HL-60 (cell line): ENCODE measurements at regions not wholly inside any gene's neighbourhood (a gene's known extent, or its start where the extent isn't known, plus 50 kb on each side); places are given as distances from the start of the nearest gene placed in this dataset.

ENCODE experiments used
- DNase-seq, 2 experiments: peaks; one replicate each; pipeline ENCODE4 v3.0.0-alpha.2; 2010 to 2020; ENCODE audit warnings: low read depth in 1 of 2, low spot score in 1 of 2
- H3K27ac ChIP-seq: fragments of 250-450 bp; sonication (Bioruptor Pico); replicated peaks from 2 replicates; pipeline ENCODE4 v1.5.1; 2020; ENCODE audit warnings: mild to moderate bottlenecking, moderate library complexity
- H3K27me3 ChIP-seq: fragments of 250-450 bp; sonication (Bioruptor Pico); 2 replicates; pipeline ENCODE4 v1.5.1; 2021; ENCODE audit warnings: mild to moderate bottlenecking, moderate library complexity; ENCODE audit not compliant: insufficient read depth, poor library complexity, severe bottlenecking
- H3K4me3 ChIP-seq: replicated peaks from 2 replicates; pipeline ENCODE4 v1.5.1; 2011; ENCODE audit warnings: mild to moderate bottlenecking, control low read depth, low read length; ENCODE audit not compliant: insufficient read depth
- GABPA ChIP-seq: IDR thresholded peaks from 2 replicates; pipeline ENCODE4 v1.6.1; 2012; ENCODE audit warnings: low read depth
- POLR2AphosphoS5 ChIP-seq: IDR thresholded peaks from 2 replicates; pipeline ENCODE4 v1.6.1; 2012; ENCODE audit warnings: low read depth
- SPI1 ChIP-seq: IDR thresholded peaks from 2 replicates; pipeline ENCODE4 v1.6.1; 2012; ENCODE audit warnings: low read depth, mild to moderate bottlenecking, borderline replicate concordance
- TF ChIP-seq, protein P1 (sequence below): IDR thresholded peaks from 2 replicates; pipeline ENCODE4 v1.6.1; 2012; ENCODE audit warnings: low read depth; ENCODE audit not compliant: insufficient replicate concordance
- TF ChIP-seq, protein P2 (sequence below): IDR thresholded peaks from one replicate; pipeline ENCODE4 v1.5.1; 2011; ENCODE audit warnings: low read length, control low read depth, inconsistent platforms; ENCODE audit not compliant: insufficient read depth

DNA sequence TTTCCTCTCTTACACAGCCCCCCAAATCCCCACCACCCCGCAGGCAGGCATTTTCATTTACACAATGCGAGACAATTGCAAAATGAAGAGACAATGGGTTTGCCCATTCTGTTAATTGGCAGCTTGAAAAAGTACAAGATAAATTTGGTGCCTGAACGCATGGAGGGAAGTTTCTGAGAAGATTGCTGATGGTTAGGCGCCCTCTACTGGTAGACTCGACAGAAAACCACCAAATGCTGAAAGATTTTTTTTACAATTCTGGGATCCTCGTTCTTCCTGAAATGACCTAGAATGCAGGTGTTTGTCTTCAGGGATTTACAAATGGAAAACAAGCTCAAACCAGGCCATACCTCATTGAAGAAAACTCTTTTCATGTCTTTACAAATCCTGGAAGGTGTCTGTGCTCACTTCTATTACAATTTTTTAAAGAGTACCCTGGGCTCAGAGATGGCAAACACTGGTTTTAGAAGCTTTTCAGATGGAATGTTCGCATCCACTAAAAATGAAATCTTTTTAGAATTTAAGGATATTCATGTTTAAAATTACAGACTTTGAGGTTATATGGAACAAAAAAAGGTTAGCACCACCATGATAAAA, 338.5 kb downstream of the PMP22 start:
- Histone ChIP-seq H3K4me3 (no peak overlapping the region), H3K27ac (no peak overlapping the region), H3K27me3 (no peaks in the 10 kb centered on the region)
- TF ChIP-seq, protein P1, sequence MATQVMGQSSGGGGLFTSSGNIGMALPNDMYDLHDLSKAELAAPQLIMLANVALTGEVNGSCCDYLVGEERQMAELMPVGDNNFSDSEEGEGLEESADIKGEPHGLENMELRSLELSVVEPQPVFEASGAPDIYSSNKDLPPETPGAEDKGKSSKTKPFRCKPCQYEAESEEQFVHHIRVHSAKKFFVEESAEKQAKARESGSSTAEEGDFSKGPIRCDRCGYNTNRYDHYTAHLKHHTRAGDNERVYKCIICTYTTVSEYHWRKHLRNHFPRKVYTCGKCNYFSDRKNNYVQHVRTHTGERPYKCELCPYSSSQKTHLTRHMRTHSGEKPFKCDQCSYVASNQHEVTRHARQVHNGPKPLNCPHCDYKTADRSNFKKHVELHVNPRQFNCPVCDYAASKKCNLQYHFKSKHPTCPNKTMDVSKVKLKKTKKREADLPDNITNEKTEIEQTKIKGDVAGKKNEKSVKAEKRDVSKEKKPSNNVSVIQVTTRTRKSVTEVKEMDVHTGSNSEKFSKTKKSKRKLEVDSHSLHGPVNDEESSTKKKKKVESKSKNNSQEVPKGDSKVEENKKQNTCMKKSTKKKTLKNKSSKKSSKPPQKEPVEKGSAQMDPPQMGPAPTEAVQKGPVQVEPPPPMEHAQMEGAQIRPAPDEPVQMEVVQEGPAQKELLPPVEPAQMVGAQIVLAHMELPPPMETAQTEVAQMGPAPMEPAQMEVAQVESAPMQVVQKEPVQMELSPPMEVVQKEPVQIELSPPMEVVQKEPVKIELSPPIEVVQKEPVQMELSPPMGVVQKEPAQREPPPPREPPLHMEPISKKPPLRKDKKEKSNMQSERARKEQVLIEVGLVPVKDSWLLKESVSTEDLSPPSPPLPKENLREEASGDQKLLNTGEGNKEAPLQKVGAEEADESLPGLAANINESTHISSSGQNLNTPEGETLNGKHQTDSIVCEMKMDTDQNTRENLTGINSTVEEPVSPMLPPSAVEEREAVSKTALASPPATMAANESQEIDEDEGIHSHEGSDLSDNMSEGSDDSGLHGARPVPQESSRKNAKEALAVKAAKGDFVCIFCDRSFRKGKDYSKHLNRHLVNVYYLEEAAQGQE: no peak
- TF ChIP-seq, protein P2, sequence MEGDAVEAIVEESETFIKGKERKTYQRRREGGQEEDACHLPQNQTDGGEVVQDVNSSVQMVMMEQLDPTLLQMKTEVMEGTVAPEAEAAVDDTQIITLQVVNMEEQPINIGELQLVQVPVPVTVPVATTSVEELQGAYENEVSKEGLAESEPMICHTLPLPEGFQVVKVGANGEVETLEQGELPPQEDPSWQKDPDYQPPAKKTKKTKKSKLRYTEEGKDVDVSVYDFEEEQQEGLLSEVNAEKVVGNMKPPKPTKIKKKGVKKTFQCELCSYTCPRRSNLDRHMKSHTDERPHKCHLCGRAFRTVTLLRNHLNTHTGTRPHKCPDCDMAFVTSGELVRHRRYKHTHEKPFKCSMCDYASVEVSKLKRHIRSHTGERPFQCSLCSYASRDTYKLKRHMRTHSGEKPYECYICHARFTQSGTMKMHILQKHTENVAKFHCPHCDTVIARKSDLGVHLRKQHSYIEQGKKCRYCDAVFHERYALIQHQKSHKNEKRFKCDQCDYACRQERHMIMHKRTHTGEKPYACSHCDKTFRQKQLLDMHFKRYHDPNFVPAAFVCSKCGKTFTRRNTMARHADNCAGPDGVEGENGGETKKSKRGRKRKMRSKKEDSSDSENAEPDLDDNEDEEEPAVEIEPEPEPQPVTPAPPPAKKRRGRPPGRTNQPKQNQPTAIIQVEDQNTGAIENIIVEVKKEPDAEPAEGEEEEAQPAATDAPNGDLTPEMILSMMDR: no peak
- DNase-seq: peak in 1 of 2 experiments; percentile 44

DNA sequence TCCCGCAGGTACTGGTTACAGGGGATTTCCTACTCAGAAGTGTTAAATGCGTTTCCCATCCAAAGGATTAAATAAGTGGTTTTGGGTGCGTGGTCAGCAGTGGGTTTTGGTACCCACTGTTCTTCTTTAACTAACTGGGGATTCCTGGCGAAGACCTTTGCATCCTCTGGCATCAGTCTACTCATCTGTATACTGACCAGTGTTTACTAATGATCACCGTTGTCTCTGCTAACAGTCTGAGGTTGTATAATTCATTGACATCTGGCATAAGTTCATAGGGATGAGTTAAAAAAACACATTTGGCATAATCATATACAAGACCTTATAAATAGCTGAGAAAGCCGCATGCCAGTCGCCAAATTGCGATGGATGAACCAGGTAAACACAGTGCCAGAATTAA, 339.1 kb downstream of the PMP22 start:
- H3K4me3 ChIP-seq: no peak overlapping the region
- no peak overlapping the region for H3K27ac ChIP-seq
- TF ChIP-seq, protein P1: no peak
- TF ChIP-seq POLR2AphosphoS5: no peak
- TF ChIP-seq GABPA: no peak
- TF ChIP-seq, protein P2: no peak
- no peak for TF ChIP-seq SPI1
- no peaks in the 10 kb centered on the region for H3K27me3 ChIP-seq
- DNase-seq: no peak

DNA sequence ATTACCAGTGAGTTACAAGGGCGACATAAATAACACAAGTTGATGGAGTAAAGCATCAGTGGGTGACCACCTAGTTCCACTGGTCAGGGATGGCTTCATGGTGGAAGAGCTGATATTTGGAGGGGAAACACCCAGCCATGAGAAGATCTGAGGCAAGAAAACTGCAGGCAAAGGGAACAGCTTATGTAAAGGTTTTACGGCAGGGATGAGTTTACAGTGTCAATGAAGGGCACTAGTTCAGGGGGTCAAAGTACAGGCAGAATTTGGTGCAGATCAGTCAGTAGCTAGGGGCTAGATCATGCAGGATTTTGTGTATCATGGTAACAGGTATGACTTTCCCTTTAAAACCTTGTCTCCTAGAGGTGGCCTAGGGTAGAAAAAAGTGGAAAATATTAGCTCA, 339.6 kb downstream of the PMP22 start:
- H3K4me3 ChIP-seq: no peak overlapping the region
- H3K27me3 ChIP-seq: no peaks in the 10 kb centered on the region
- no peak overlapping the region for H3K27ac ChIP-seq
- TF ChIP-seq, protein P2: no peak
- TF ChIP-seq, protein P1: no peak
- no peak for TF ChIP-seq SPI1
- TF ChIP-seq GABPA: no peak
- no peak for TF ChIP-seq POLR2AphosphoS5
- no peak for DNase-seq
